Thyroid gland (tissue), 4 donors: ENCODE measurements at regions not wholly inside any gene's neighbourhood (a gene's known extent, or its start where the extent isn't known, plus 50 kb on each side); places are given as distances from the start of the nearest gene placed in this dataset.

Experiments
- DNase-seq, 2 donors: peaks; one replicate each; pipeline ENCODE4 v3.0.0-alpha.2; 2019
- H3K27ac ChIP-seq, 3 donors: fragments of 200-600 bp; sonication (generic); 1 replicate in 2 of 3; 2 replicates in 1 of 3; pipeline ENCODE4 v1.5.1; 2016 to 2019; ENCODE audit warnings: mild to moderate bottlenecking in 1 of 3, moderate library complexity in 1 of 3
- H3K27me3 ChIP-seq: fragments of 200-600 bp; sonication (generic); one replicate; pipeline ENCODE4 v1.5.1; 2019
- H3K36me3 ChIP-seq, 2 donors: fragments of 200-600 bp; sonication (generic); one replicate each; pipeline ENCODE4 v1.5.1; 2016 to 2019
- H3K4me1 ChIP-seq, 2 donors: fragments of 200-600 bp; sonication (generic); one replicate each; pipeline ENCODE4 v1.5.1; 2017 to 2019
- H3K4me3 ChIP-seq, 3 donors: fragments of 200-600 bp; sonication (generic); replicated peaks in 1 of 3; 1 replicate in 2 of 3; 2 replicates in 1 of 3; pipeline ENCODE4 v1.5.1; 2016; ENCODE audit warnings: mild to moderate bottlenecking in 1 of 3
- H3K9me3 ChIP-seq: fragments of 200-600 bp; sonication (generic); one replicate; pipeline ENCODE4 v1.5.1; 2017
- CTCF ChIP-seq, 6 experiments: fragments of 200-600 bp in 3 of 6; fragments of 450-650 bp in 3 of 6; sonication (generic) in 3 of 6; IDR thresholded peaks; one replicate each; pipeline ENCODE4 v1.5.1; 2016 to 2019; ENCODE audit warnings: antibody characterized with exemption in 6 of 6, mild to moderate bottlenecking in 2 of 6, inconsistent platforms in 1 of 6, moderate library complexity in 1 of 6
- POLR2A ChIP-seq, 2 donors: fragments of 450-650 bp; IDR thresholded peaks; one replicate each; pipeline ENCODE4 v1.6.1; 2017; ENCODE audit warnings: antibody characterized with exemption in 2 of 2, mild to moderate bottlenecking in 2 of 2, moderate library complexity in 1 of 2
- WGBS, 2 donors: methylation state at CpG; one replicate each; pipeline ENCODE4 v1.1.5; 2017; 5-methylcytosine and 5-hydroxymethylcytosine counted together
- intact Hi-C: fragments of 100-400 bp; cut with DNase I; formaldehyde crosslinking; loops from one replicate; pipeline ENCODE4 v1.15.1; 2023

- H3K4me3 ChIP-seq, result no peak overlapping the region
- TF ChIP-seq CTCF (IDR thresholded peaks at IDR 0.05) (no peak), POLR2A (IDR thresholded peaks at IDR 0.05) (no peak)
- DNase-seq, result no peak
- H3K27me3 ChIP-seq, result no peaks in the 10 kb centered on the region
- WGBS, 2 donors, result 79 to 95% methylated on average over 2 of the region's 2 CpGs
- no peak overlapping the region for H3K27ac ChIP-seq
- no peaks in the 10 kb centered on the region for H3K9me3 ChIP-seq
- no peaks in the 10 kb centered on the region for H3K4me1 ChIP-seq
- intact Hi-C loops, result no loop called here
- no peaks in the 10 kb centered on the region for H3K36me3 ChIP-seq
Measured at GRCh38 chr10:28463141-28463540, 69.8 kb upstream of the WAC start.

- intact Hi-C loops, result no loop called here
Measured at GRCh38 chr10:28463676-28464395, 69.1 kb upstream of the WAC start.

GRCh38 chr10:28467615-28468014 is 65.3 kb upstream of the WAC start:
- Histone ChIP-seq H3K4me3 (no peak overlapping the region), H3K27ac (no peak overlapping the region), H3K36me3 (no peaks in the 10 kb centered on the region), H3K9me3 (no peaks in the 10 kb centered on the region), H3K4me1 (no peaks in the 10 kb centered on the region), H3K27me3 (no peaks in the 10 kb centered on the region)
- DNase-seq, result no peak
- intact Hi-C loops, result no loop called here
- TF ChIP-seq POLR2A (IDR thresholded peaks at IDR 0.05), result no peak
- no peak for TF ChIP-seq CTCF (IDR thresholded peaks at IDR 0.05)
- 93 to 98% methylated on average over 4 to 5 of the region's 5 CpGs for WGBS, 2 donors

More at GRCh38 chr10:28463676-28464395, 69.1 kb upstream of the WAC start:
- Histone ChIP-seq H3K4me3 (no peak overlapping the region), H3K27ac (no peak overlapping the region), H3K9me3 (no peaks in the 10 kb centered on the region), H3K27me3 (no peaks in the 10 kb centered on the region), H3K36me3 (no peaks in the 10 kb centered on the region), H3K4me1 (no peaks in the 10 kb centered on the region)
- DNase-seq, result peak in 1 of 2 donors; percentile 2
- 62 to 86% methylated on average over 9 of the region's 9 CpGs for WGBS, 2 donors
- TF ChIP-seq POLR2A (IDR thresholded peaks at IDR 0.05) (no peak), CTCF (IDR thresholded peaks at IDR 0.05) (no peak)

- DNase-seq, result no peak
- WGBS, 2 donors, result 69 to 77% methylated on average over 10 of the region's 10 CpGs
- Histone ChIP-seq H3K4me1 (no peaks in the 10 kb centered on the region), H3K27me3 (no peaks in the 10 kb centered on the region), H3K36me3 (no peaks in the 10 kb centered on the region), H3K27ac (no peak overlapping the region), H3K9me3 (no peaks in the 10 kb centered on the region), H3K4me3 (no peak overlapping the region)
- no peak for TF ChIP-seq POLR2A (IDR thresholded peaks at IDR 0.05)
- no peak for TF ChIP-seq CTCF (IDR thresholded peaks at IDR 0.05)
- intact Hi-C loops, result no loop called here
Measured at GRCh38 chr10:28468707-28469483, 64.0 kb upstream of the WAC start.
